Neural cell (in vitro differentiated cells): ENCODE measurements at regions not wholly inside any gene's neighbourhood (a gene's known extent, or its start where the extent isn't known, plus 50 kb on each side); places are given as distances from the start of the nearest gene placed in this dataset.

Source experiments
- H2AFZ ChIP-seq: fragments of 200-600, 300-800 bp; sonication (generic), shearing (Covaris generic); 2 replicates; pipeline ENCODE4 v1.6.0; 2014; ENCODE audit warnings: low read depth, mild to moderate bottlenecking, antibody characterized with exemption, low read length, moderate library complexity
- H3F3A ChIP-seq: fragments of 200-600 bp; shearing (Covaris generic); 2 replicates; pipeline ENCODE4 v1.6.1; 2016; ENCODE audit warnings: mild to moderate bottlenecking, moderate library complexity, mixed read lengths, antibody characterized with exemption, low read length; ENCODE audit not compliant: insufficient read depth, poor library complexity, severe bottlenecking
- H3K27ac ChIP-seq: fragments of 200-600, 300-800 bp; sonication (generic), shearing (Covaris generic); 2 replicates; pipeline ENCODE4 v1.5.1; 2014; ENCODE audit warnings: mild to moderate bottlenecking, low read length, moderate library complexity
- H3K27me3 ChIP-seq: fragments of 300-800, 200-600 bp; sonication (generic), shearing (Covaris generic); 2 replicates; pipeline ENCODE4 v1.6.0; 2014; ENCODE audit warnings: mild to moderate bottlenecking, low read depth, low read length, moderate library complexity; ENCODE audit not compliant: insufficient read depth
- H3K36me3 ChIP-seq: fragments of 300-800, 200-600 bp; sonication (generic), shearing (Covaris generic); 2 replicates; pipeline ENCODE4 v1.5.1; 2014; ENCODE audit warnings: mild to moderate bottlenecking, antibody characterized with exemption, low read length, moderate library complexity; ENCODE audit not compliant: insufficient read depth
- H3K4me2 ChIP-seq: fragments of 300-800, 200-600 bp; sonication (generic), shearing (Covaris generic); 2 replicates; pipeline ENCODE4 v1.6.0; 2014; ENCODE audit warnings: mild to moderate bottlenecking, low read length
- H3K4me3 ChIP-seq: fragments of 300-800, 200-600 bp; sonication (generic), shearing (Covaris generic); 2 replicates; pipeline ENCODE4 v1.5.1; 2014; ENCODE audit warnings: mild to moderate bottlenecking, low read length, moderate library complexity
- H3K79me2 ChIP-seq: fragments of 200-600 bp; shearing (Covaris generic); replicated peaks from 2 replicates; pipeline ENCODE4 v1.6.0; 2014; ENCODE audit warnings: mild to moderate bottlenecking, low read length, moderate library complexity; ENCODE audit not compliant: insufficient read depth
- H3K9ac ChIP-seq: fragments of 300-800, 200-600 bp; sonication (generic), shearing (Covaris generic); 2 replicates; pipeline ENCODE4 v1.6.1; 2016; ENCODE audit warnings: mild to moderate bottlenecking, low read length, mixed read lengths
- H3K9me2 ChIP-seq: fragments of 200-600 bp; shearing (Covaris generic); 2 replicates; pipeline ENCODE4 v1.6.1; 2016; ENCODE audit warnings: mild to moderate bottlenecking, low read length, mixed read lengths; ENCODE audit not compliant: insufficient read depth
- H3K9me3 ChIP-seq: fragments of 200-600, 300-800 bp; sonication (generic), shearing (Covaris generic); 2 replicates; pipeline ENCODE4 v1.6.1; 2016; ENCODE audit warnings: mild to moderate bottlenecking, mixed run types, low read length, moderate library complexity, mixed read lengths
- H4K20me1 ChIP-seq: fragments of 200-600 bp; shearing (Covaris generic); 2 replicates; pipeline ENCODE4 v1.6.1; 2016; ENCODE audit warnings: mild to moderate bottlenecking, mixed run types; ENCODE audit not compliant: insufficient read depth
- EP300 ChIP-seq: fragments of 450-650 bp; conservative IDR thresholded peaks from 2 replicates; pipeline ENCODE4 v1.6.1; 2014; ENCODE audit warnings: antibody characterized with exemption, mild to moderate bottlenecking, moderate library complexity; ENCODE audit not compliant: poor library complexity, severe bottlenecking
- EZH2 ChIP-seq: fragments of 200-600, 300-800 bp; shearing (Covaris generic), sonication (generic); IDR thresholded peaks from 2 replicates; pipeline ENCODE4 v1.6.1; 2014; ENCODE audit warnings: antibody characterized with exemption, low read length, borderline replicate concordance, mild to moderate bottlenecking; ENCODE audit not compliant: insufficient read depth, poor library complexity, severe bottlenecking
- MXI1 ChIP-seq: fragments of 450-650 bp; conservative IDR thresholded peaks from 2 replicates; pipeline ENCODE4 v1.6.1; 2014; ENCODE audit warnings: antibody characterized with exemption, mild to moderate bottlenecking; ENCODE audit not compliant: poor library complexity, severe bottlenecking
- POLR2AphosphoS5 ChIP-seq: IDR thresholded peaks from 2 replicates; pipeline ENCODE4 v1.6.1; 2012
- SMC3 ChIP-seq: fragments of 450-650 bp; conservative IDR thresholded peaks from 2 replicates; pipeline ENCODE4 v1.6.1; 2014; ENCODE audit warnings: antibody characterized with exemption, mild to moderate bottlenecking, moderate library complexity; ENCODE audit not compliant: poor library complexity
- TAF1 ChIP-seq: IDR thresholded peaks from 2 replicates; pipeline ENCODE4 v1.6.1; 2012; ENCODE audit warnings: low read depth
- TF ChIP-seq, protein P1 (sequence below): fragments of 450-650 bp; IDR thresholded peaks from 2 replicates; pipeline ENCODE4 v1.5.1; 2014; ENCODE audit warnings: antibody characterized with exemption, mild to moderate bottlenecking, moderate library complexity; ENCODE audit not compliant: poor library complexity, severe bottlenecking
- TF ChIP-seq, protein P2 (sequence below): IDR thresholded peaks from 2 replicates; pipeline ENCODE4 v1.6.1; 2012; ENCODE audit warnings: borderline replicate concordance

DNA sequence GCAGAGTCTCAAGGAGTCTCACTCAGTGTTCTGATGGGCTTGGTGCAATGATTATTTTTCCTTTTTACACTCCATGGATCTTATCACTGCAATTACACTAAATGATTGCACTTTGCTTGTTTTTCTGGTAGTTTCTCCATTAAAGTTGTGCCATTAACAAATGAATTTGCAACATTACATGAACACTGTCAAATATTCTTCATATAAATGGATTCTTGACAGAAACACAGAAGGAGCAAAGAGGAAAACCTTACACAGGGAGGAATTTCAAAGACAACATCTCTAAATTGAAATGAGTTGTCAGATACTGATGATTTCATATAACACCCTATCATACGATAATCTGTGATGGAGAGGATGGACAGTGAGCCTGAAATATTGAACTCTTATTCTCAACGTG, 65.4 kb upstream of the CHST9 start:
- H3K9me3 ChIP-seq: no peaks in the 10 kb centered on the region
- H4K20me1 ChIP-seq: no peaks in the 10 kb centered on the region
- H2AFZ ChIP-seq: no peak overlapping the region
- H3K9me2 ChIP-seq: no peaks in the 10 kb centered on the region
- TF ChIP-seq EZH2 (no peak), MXI1 (no peak), POLR2AphosphoS5 (peak; percentile 42), EP300 (peak; percentile 81)
- TF ChIP-seq, protein P1, sequence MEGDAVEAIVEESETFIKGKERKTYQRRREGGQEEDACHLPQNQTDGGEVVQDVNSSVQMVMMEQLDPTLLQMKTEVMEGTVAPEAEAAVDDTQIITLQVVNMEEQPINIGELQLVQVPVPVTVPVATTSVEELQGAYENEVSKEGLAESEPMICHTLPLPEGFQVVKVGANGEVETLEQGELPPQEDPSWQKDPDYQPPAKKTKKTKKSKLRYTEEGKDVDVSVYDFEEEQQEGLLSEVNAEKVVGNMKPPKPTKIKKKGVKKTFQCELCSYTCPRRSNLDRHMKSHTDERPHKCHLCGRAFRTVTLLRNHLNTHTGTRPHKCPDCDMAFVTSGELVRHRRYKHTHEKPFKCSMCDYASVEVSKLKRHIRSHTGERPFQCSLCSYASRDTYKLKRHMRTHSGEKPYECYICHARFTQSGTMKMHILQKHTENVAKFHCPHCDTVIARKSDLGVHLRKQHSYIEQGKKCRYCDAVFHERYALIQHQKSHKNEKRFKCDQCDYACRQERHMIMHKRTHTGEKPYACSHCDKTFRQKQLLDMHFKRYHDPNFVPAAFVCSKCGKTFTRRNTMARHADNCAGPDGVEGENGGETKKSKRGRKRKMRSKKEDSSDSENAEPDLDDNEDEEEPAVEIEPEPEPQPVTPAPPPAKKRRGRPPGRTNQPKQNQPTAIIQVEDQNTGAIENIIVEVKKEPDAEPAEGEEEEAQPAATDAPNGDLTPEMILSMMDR: no peak
- TF ChIP-seq, protein P2, sequence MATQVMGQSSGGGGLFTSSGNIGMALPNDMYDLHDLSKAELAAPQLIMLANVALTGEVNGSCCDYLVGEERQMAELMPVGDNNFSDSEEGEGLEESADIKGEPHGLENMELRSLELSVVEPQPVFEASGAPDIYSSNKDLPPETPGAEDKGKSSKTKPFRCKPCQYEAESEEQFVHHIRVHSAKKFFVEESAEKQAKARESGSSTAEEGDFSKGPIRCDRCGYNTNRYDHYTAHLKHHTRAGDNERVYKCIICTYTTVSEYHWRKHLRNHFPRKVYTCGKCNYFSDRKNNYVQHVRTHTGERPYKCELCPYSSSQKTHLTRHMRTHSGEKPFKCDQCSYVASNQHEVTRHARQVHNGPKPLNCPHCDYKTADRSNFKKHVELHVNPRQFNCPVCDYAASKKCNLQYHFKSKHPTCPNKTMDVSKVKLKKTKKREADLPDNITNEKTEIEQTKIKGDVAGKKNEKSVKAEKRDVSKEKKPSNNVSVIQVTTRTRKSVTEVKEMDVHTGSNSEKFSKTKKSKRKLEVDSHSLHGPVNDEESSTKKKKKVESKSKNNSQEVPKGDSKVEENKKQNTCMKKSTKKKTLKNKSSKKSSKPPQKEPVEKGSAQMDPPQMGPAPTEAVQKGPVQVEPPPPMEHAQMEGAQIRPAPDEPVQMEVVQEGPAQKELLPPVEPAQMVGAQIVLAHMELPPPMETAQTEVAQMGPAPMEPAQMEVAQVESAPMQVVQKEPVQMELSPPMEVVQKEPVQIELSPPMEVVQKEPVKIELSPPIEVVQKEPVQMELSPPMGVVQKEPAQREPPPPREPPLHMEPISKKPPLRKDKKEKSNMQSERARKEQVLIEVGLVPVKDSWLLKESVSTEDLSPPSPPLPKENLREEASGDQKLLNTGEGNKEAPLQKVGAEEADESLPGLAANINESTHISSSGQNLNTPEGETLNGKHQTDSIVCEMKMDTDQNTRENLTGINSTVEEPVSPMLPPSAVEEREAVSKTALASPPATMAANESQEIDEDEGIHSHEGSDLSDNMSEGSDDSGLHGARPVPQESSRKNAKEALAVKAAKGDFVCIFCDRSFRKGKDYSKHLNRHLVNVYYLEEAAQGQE: peak; percentile 74
- no peaks in the 10 kb centered on the region for H3F3A ChIP-seq
- no peak overlapping the region for H3K4me3 ChIP-seq
- H3K27me3 ChIP-seq: no peaks in the 10 kb centered on the region
- H3K27ac ChIP-seq: no peak overlapping the region
- H3K9ac ChIP-seq: no peak overlapping the region
- no peak overlapping the region for H3K4me2 ChIP-seq
- no peaks in the 10 kb centered on the region for H3K79me2 ChIP-seq
- no peaks in the 10 kb centered on the region for H3K36me3 ChIP-seq

DNA sequence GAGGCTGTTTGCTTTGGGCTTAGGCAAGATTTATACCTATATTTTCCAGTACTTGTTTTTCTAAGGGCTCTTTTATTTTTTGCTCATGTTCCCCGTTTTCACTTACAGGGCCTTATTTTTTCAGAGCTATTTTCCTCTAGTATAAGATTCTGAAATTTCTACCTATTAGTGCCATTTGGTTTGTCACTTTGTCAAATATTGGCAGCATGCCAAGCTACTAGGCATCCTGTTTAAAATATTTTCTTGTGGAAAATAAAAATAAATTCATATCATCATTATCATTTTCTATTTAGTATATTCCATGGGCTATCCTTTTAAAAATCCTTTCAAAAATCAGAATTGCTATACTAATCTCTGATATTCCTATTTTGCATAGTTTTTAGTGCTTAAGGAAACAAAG, 64.8 kb upstream of the CHST9 start:
- no peaks in the 10 kb centered on the region for H3K27me3 ChIP-seq
- no peak overlapping the region for H3K9ac ChIP-seq

More for the DNA sequence above, 64.8 kb upstream of the CHST9 start:
- H2AFZ ChIP-seq: no peak overlapping the region
- no peaks in the 10 kb centered on the region for H3F3A ChIP-seq
- TF ChIP-seq TAF1: no peak
- TF ChIP-seq, protein P1: no peak
- TF ChIP-seq SMC3: no peak
- no peak for TF ChIP-seq MXI1
- TF ChIP-seq, protein P2: no peak
- TF ChIP-seq EP300: no peak
- TF ChIP-seq EZH2: no peak
- no peak overlapping the region for H3K4me3 ChIP-seq
- H3K4me2 ChIP-seq: no peak overlapping the region
- no peaks in the 10 kb centered on the region for H3K79me2 ChIP-seq
- H3K36me3 ChIP-seq: no peaks in the 10 kb centered on the region
- no peak overlapping the region for H3K27ac ChIP-seq
- H3K9me2 ChIP-seq: no peaks in the 10 kb centered on the region
- no peaks in the 10 kb centered on the region for H4K20me1 ChIP-seq
- H3K9me3 ChIP-seq: no peaks in the 10 kb centered on the region
